ENCODE measurements at regions not wholly inside any gene's neighbourhood (a gene's known extent, or its start where the extent isn't known, plus 50 kb on each side); places are given as distances from the start of the nearest gene placed in this dataset.

GRCh38 chr1:98019747-98020146 lies 98.9 kb upstream of the DPYD start:
- no peak for FAIRE-seq

- no peak for FAIRE-seq
Observed at GRCh38 chr1:98018074-98018473, 97.2 kb upstream of the DPYD start.

- no peak for FAIRE-seq
Observed at GRCh38 chr1:98017184-98017583, 96.3 kb upstream of the DPYD start.

GRCh38 chr1:98008373-98008772 lies 87.5 kb upstream of the DPYD start:
- FAIRE-seq = no peak

GRCh38 chr1:98005326-98006010 lies 84.6 kb upstream of the DPYD start:
- peak; percentile 5 for FAIRE-seq

GRCh38 chr1:98003442-98003841 lies 82.6 kb upstream of the DPYD start:
- FAIRE-seq = no peak

GRCh38 chr1:98002288-98002687 lies 81.5 kb upstream of the DPYD start:
- no peak for FAIRE-seq

- no peak for FAIRE-seq
Observed at GRCh38 chr1:98001764-98002163, 80.9 kb upstream of the DPYD start.

GRCh38 chr1:97999320-97999719 lies 78.5 kb upstream of the DPYD start:
- FAIRE-seq = no peak

GRCh38 chr1:97996880-97997279 lies 76.0 kb upstream of the DPYD start:
- FAIRE-seq = no peak

GRCh38 chr1:97989094-97989680 lies 68.4 kb upstream of the DPYD start:
- no peak for FAIRE-seq

- FAIRE-seq = no peak
Observed at GRCh38 chr1:97986041-97987005, 65.5 kb upstream of the DPYD start.

GRCh38 chr1:97983126-97983525 lies 62.3 kb upstream of the DPYD start:
- FAIRE-seq = no peak

GRCh38 chr1:97980530-97980929 lies 59.7 kb upstream of the DPYD start:
- FAIRE-seq = no peak

- no peak for FAIRE-seq
Observed at GRCh38 chr1:97976801-97977200, 56.0 kb upstream of the DPYD start.

Measured in islet of Langerhans (tissue), 1 donor.